Right lobe of liver (tissue), 4 donors: ENCODE measurements at regions not wholly inside any gene's neighbourhood (a gene's known extent, or its start where the extent isn't known, plus 50 kb on each side); places are given as distances from the start of the nearest gene placed in this dataset.

Experiments
- CTCF ChIP-seq, 4 donors: fragments of 200-600 bp in 3 of 4; fragments of 450-650 bp in 1 of 4; IDR thresholded peaks; one replicate each; pipeline versions ENCODE4 v1.5.1 to v1.8.0; 2016 to 2022; ENCODE audit warnings: antibody characterized with exemption in 4 of 4, mild to moderate bottlenecking in 2 of 4
- POLR2A ChIP-seq: fragments of 450-650 bp; IDR thresholded peaks from one replicate; pipeline ENCODE4 v1.6.1; 2017; ENCODE audit warnings: antibody characterized with exemption, mild to moderate bottlenecking
- donor health status: DM: no; HTN: no; CAD: no.
- donor health status: DM: no; HTN: no; CAD: no.
- donor health status: DM: no; HTN: yes; CAD: no.

- TF ChIP-seq CTCF (IDR thresholded peaks at IDR 0.05): no peak
- TF ChIP-seq POLR2A: no peak
Observed at GRCh38 chr12:97260786-97261185, 201.8 kb upstream of the RMST start.
